ENCODE measurements at regions not wholly inside any gene's neighbourhood (a gene's known extent, or its start where the extent isn't known, plus 50 kb on each side); places are given as distances from the start of the nearest gene placed in this dataset.

GRCh38 chr4:101730291-101731117 is 60.0 kb upstream of the BANK1 start:
- TF ChIP-seq RAD21 (IDR thresholded peaks at IDR 0.05; ENCODE audit: low read depth) (peak; percentile 83), TCF12 (IDR thresholded peaks at IDR 0.05; ENCODE audit: low read depth) (no peak), FOXM1 (IDR thresholded peaks at IDR 0.05; ENCODE audit: borderline replicate concordance, low read depth) (no peak), EP300 (IDR thresholded peaks at IDR 0.05; ENCODE audit: borderline replicate concordance) (no peak), MAX (IDR thresholded peaks at IDR 0.05) (peak; percentile 60; the same call in 1 of the 2 replicates), EGR1 (IDR thresholded peaks at IDR 0.05) (no peak), ZBTB7A (IDR thresholded peaks at IDR 0.05; ENCODE audit: low read depth) (no peak), USF1 (IDR thresholded peaks at IDR 0.05) (peak; percentile 80), CREB1 (IDR thresholded peaks at IDR 0.05; ENCODE audit: low read depth) (no peak)

- TF ChIP-seq TEAD4 (IDR thresholded peaks at IDR 0.05) (no peak), ZBTB7A (IDR thresholded peaks at IDR 0.05; ENCODE audit: low read depth) (no peak), EGR1 (IDR thresholded peaks at IDR 0.05) (no peak), REST (IDR thresholded peaks at IDR 0.05; ENCODE audit: low read depth) (no peak), FOXM1 (IDR thresholded peaks at IDR 0.05; ENCODE audit: borderline replicate concordance, low read depth) (no peak), RAD21 (IDR thresholded peaks at IDR 0.05; ENCODE audit: low read depth) (no peak), YY1 (IDR thresholded peaks at IDR 0.05; ENCODE audit: low read depth) (no peak), TCF12 (IDR thresholded peaks at IDR 0.05; ENCODE audit: low read depth) (no peak), TAF1 (IDR thresholded peaks at IDR 0.05; ENCODE audit: low read depth) (no peak), CEBPB (IDR thresholded peaks at IDR 0.05) (no peak)
Observed at GRCh38 chr4:101727238-101727637, 63.3 kb upstream of the BANK1 start.

- TF ChIP-seq ZBTB7A (IDR thresholded peaks at IDR 0.05; ENCODE audit: low read depth) (no peak), TEAD4 (IDR thresholded peaks at IDR 0.05) (no peak), MAX (IDR thresholded peaks at IDR 0.05) (no peak)
Observed at GRCh38 chr4:101724093-101724492, 66.4 kb upstream of the BANK1 start.

GRCh38 chr4:101718810-101719209 is 71.7 kb upstream of the BANK1 start:
- TF ChIP-seq TCF12 (IDR thresholded peaks at IDR 0.05; ENCODE audit: low read depth): no peak
- no peak for TF ChIP-seq RAD21 (IDR thresholded peaks at IDR 0.05; ENCODE audit: low read depth)
- no peak for TF ChIP-seq USF1 (IDR thresholded peaks at IDR 0.05)
- TF ChIP-seq CREB1 (IDR thresholded peaks at IDR 0.05; ENCODE audit: low read depth): no peak
- no peak for TF ChIP-seq EGR1 (IDR thresholded peaks at IDR 0.05)
- no peak for TF ChIP-seq REST (IDR thresholded peaks at IDR 0.05; ENCODE audit: low read depth)
- no peak for TF ChIP-seq YY1 (IDR thresholded peaks at IDR 0.05; ENCODE audit: low read depth)
- TF ChIP-seq CEBPB (IDR thresholded peaks at IDR 0.05): no peak
- no peak for TF ChIP-seq NFIC (IDR thresholded peaks at IDR 0.05)
- TF ChIP-seq TAF1 (IDR thresholded peaks at IDR 0.05; ENCODE audit: low read depth): no peak
- no peak for TF ChIP-seq MAX (IDR thresholded peaks at IDR 0.05)
- no peak for TF ChIP-seq ZBTB7A (IDR thresholded peaks at IDR 0.05; ENCODE audit: low read depth)
- no peak for TF ChIP-seq EP300 (IDR thresholded peaks at IDR 0.05; ENCODE audit: borderline replicate concordance)
- TF ChIP-seq TEAD4 (IDR thresholded peaks at IDR 0.05): no peak
- no peak for TF ChIP-seq FOXM1 (IDR thresholded peaks at IDR 0.05; ENCODE audit: borderline replicate concordance, low read depth)

- no peak for TF ChIP-seq EGR1 (IDR thresholded peaks at IDR 0.05)
- TF ChIP-seq CREB1 (IDR thresholded peaks at IDR 0.05; ENCODE audit: low read depth): no peak
- no peak for TF ChIP-seq ZBTB7A (IDR thresholded peaks at IDR 0.05; ENCODE audit: low read depth)
- no peak for TF ChIP-seq RAD21 (IDR thresholded peaks at IDR 0.05; ENCODE audit: low read depth)
- TF ChIP-seq MAX (IDR thresholded peaks at IDR 0.05): no peak
- TF ChIP-seq USF1 (IDR thresholded peaks at IDR 0.05): no peak
- TF ChIP-seq TAF1 (IDR thresholded peaks at IDR 0.05; ENCODE audit: low read depth): no peak
- TF ChIP-seq TEAD4 (IDR thresholded peaks at IDR 0.05): no peak
- no peak for TF ChIP-seq EP300 (IDR thresholded peaks at IDR 0.05; ENCODE audit: borderline replicate concordance)
- TF ChIP-seq NFIC (IDR thresholded peaks at IDR 0.05): no peak
- no peak for TF ChIP-seq FOXM1 (IDR thresholded peaks at IDR 0.05; ENCODE audit: borderline replicate concordance, low read depth)
- no peak for TF ChIP-seq REST (IDR thresholded peaks at IDR 0.05; ENCODE audit: low read depth)
- no peak for TF ChIP-seq TCF12 (IDR thresholded peaks at IDR 0.05; ENCODE audit: low read depth)
- TF ChIP-seq CEBPB (IDR thresholded peaks at IDR 0.05): no peak
- no peak for TF ChIP-seq YY1 (IDR thresholded peaks at IDR 0.05; ENCODE audit: low read depth)
Observed at GRCh38 chr4:101711590-101712260, 78.8 kb upstream of the BANK1 start.

Data from Ishikawa (cell line).